ENCODE measurements at regions not wholly inside any gene's neighbourhood (a gene's known extent, or its start where the extent isn't known, plus 50 kb on each side); places are given as distances from the start of the nearest gene placed in this dataset.

DNA sequence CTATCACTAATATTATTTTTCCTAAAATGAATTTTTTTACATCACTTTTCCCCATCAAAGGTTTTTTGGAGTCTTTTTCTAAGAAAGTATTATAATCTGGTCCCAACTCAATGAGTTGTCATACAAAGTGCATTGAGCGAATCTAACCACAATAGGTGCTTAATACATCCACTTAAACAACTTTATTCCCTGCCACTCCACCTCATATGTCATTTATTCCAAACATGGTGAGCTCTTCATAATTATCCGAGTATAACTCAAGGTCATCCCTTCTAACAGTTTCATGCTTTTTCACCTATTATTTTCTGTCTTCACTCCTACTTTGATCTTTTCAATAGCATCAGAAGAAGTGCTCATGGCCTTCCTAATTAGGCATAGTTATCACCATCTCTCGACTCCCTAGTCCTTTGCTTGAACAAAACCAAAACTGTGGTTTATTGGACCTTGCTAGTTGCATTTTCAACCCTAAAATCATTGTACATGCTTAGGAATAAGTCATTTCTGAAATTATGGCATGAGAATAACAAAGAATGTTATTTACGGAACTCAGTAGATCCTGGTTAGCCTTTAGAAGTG lies 754.7 kb upstream of the CTNND2 start:
- TF ChIP-seq, protein P1, sequence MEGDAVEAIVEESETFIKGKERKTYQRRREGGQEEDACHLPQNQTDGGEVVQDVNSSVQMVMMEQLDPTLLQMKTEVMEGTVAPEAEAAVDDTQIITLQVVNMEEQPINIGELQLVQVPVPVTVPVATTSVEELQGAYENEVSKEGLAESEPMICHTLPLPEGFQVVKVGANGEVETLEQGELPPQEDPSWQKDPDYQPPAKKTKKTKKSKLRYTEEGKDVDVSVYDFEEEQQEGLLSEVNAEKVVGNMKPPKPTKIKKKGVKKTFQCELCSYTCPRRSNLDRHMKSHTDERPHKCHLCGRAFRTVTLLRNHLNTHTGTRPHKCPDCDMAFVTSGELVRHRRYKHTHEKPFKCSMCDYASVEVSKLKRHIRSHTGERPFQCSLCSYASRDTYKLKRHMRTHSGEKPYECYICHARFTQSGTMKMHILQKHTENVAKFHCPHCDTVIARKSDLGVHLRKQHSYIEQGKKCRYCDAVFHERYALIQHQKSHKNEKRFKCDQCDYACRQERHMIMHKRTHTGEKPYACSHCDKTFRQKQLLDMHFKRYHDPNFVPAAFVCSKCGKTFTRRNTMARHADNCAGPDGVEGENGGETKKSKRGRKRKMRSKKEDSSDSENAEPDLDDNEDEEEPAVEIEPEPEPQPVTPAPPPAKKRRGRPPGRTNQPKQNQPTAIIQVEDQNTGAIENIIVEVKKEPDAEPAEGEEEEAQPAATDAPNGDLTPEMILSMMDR (IDR thresholded peaks at IDR 0.05) = no peak
- no peak for TF ChIP-seq POLR2A (IDR thresholded peaks at IDR 0.05)

All from sigmoid colon (tissue), 3 donors.